H1 (cell line): ENCODE measurements at regions not wholly inside any gene's neighbourhood (a gene's known extent, or its start where the extent isn't known, plus 50 kb on each side); places are given as distances from the start of the nearest gene placed in this dataset.

ENCODE experiments used
- JUN ChIP-seq: IDR thresholded peaks from 2 replicates; pipeline ENCODE4 v1.6.1; 2011; ENCODE audit warnings: low read depth, mild to moderate bottlenecking, improper control_type of control experiment, low read length
- RBBP5 ChIP-seq: IDR thresholded peaks from 2 replicates; pipeline ENCODE4 v1.7.1; 2012; ENCODE audit warnings: low read depth, mild to moderate bottlenecking, inconsistent platforms, low read length, moderate library complexity, borderline replicate concordance
- RXRA ChIP-seq: IDR thresholded peaks from 2 replicates; pipeline ENCODE4 v1.6.1; 2011; ENCODE audit warnings: low read depth, mild to moderate bottlenecking, low read length, moderate library complexity; ENCODE audit not compliant: insufficient read depth
- SIN3A ChIP-seq, 2 experiments: IDR thresholded peaks in 1 of 2; conservative IDR thresholded peaks in 1 of 2; 2 replicates each; pipeline ENCODE4 v1.6.1; 2011 to 2012; ENCODE audit warnings: low read length in 2 of 2, improper control_type of control experiment in 1 of 2, low read depth in 1 of 2, mild to moderate bottlenecking in 1 of 2
- TF ChIP-seq, protein P1 (sequence below), 3 experiments: IDR thresholded peaks; 1 replicate in 2 of 3; 2 replicates in 1 of 3; pipeline versions ENCODE4 v1.5.1 to v1.6.1; 2011; ENCODE audit warnings: low read length in 3 of 3, mild to moderate bottlenecking in 3 of 3, inconsistent platforms in 2 of 3, low read depth in 1 of 3, moderate library complexity in 1 of 3; ENCODE audit not compliant: insufficient read depth in 1 of 3; ENCODE audit errors: control extremely low read depth in 1 of 3

DNA sequence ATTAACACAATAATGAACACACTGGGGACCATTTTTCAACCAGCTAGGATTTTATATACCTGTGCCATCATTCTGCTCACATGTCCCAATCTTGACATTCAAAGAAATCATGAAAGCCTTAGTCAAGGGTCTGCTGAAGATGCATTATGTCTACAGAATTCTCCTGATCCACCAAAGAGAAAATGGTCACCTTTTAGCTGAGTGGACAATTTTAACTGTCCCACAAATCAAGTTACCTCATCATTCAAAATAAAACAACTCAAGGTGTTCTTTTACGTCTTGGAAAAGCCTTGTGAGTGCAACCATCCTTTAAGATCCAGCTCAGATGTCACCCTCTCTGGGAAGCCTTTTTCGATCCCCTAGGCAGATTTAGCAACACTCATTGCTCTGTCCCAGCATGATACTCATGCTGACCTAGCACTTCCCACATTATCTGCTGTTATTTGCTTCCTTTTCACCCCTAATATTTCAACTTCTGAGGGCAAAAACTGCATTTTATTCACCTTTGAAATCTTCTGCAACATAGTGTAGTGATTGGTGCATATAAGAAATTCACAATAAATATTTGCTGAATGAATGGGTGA lies 80.1 kb downstream of the LMO4 start:
- TF ChIP-seq, protein P1, sequence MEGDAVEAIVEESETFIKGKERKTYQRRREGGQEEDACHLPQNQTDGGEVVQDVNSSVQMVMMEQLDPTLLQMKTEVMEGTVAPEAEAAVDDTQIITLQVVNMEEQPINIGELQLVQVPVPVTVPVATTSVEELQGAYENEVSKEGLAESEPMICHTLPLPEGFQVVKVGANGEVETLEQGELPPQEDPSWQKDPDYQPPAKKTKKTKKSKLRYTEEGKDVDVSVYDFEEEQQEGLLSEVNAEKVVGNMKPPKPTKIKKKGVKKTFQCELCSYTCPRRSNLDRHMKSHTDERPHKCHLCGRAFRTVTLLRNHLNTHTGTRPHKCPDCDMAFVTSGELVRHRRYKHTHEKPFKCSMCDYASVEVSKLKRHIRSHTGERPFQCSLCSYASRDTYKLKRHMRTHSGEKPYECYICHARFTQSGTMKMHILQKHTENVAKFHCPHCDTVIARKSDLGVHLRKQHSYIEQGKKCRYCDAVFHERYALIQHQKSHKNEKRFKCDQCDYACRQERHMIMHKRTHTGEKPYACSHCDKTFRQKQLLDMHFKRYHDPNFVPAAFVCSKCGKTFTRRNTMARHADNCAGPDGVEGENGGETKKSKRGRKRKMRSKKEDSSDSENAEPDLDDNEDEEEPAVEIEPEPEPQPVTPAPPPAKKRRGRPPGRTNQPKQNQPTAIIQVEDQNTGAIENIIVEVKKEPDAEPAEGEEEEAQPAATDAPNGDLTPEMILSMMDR (IDR thresholded peaks at IDR 0.05; ENCODE audit: control extremely low read depth in 1 of 3, insufficient read depth in 1 of 3, low read depth in 1 of 3, low read length in 3 of 3) = no peak
- TF ChIP-seq RXRA (no peak), RBBP5 (no peak), JUN (no peak), SIN3A (conservative IDR thresholded peaks at IDR 0.05 in 1 of 2, IDR thresholded peaks at IDR 0.05 in 1 of 2; ENCODE audit: low read depth in 1 of 2, low read length in 2 of 2) (no peak)
